GM18858 (cell line): ENCODE measurements at regions not wholly inside any gene's neighbourhood (a gene's known extent, or its start where the extent isn't known, plus 50 kb on each side); places are given as distances from the start of the nearest gene placed in this dataset.

Source experiments
- ATAC-seq: cut with Tn5 transposase; IDR thresholded peaks from one replicate; pipeline ENCODE4 v1.9.1; 2021; ENCODE audit not compliant: unreplicated experiment

GRCh38 chr5:156232251-156232869, 94.6 kb upstream of the SGCD start:
- no peak for ATAC-seq

- no peak for ATAC-seq
Measured at GRCh38 chr5:156237361-156237760, 89.6 kb upstream of the SGCD start.

GRCh38 chr5:156239800-156240199, 87.2 kb upstream of the SGCD start:
- no peak for ATAC-seq

GRCh38 chr5:156240414-156240813, 86.5 kb upstream of the SGCD start:
- no peak for ATAC-seq

GRCh38 chr5:156241266-156241665, 85.7 kb upstream of the SGCD start:
- ATAC-seq = no peak

GRCh38 chr5:156245895-156246294, 81.1 kb upstream of the SGCD start:
- ATAC-seq = no peak

- ATAC-seq = no peak
Measured at GRCh38 chr5:156251076-156251475, 75.9 kb upstream of the SGCD start.

- no peak for ATAC-seq
Measured at GRCh38 chr5:156253130-156253529, 73.8 kb upstream of the SGCD start.

GRCh38 chr5:156254196-156254595, 72.8 kb upstream of the SGCD start:
- ATAC-seq = no peak

- no peak for ATAC-seq
Measured at GRCh38 chr5:156256642-156257041, 70.3 kb upstream of the SGCD start.

GRCh38 chr5:156258934-156259333, 68.0 kb upstream of the SGCD start:
- ATAC-seq = no peak

- no peak for ATAC-seq
Measured at GRCh38 chr5:156259618-156260017, 67.3 kb upstream of the SGCD start.

- ATAC-seq = no peak
Measured at GRCh38 chr5:156261275-156261939, 65.6 kb upstream of the SGCD start.

- no peak for ATAC-seq
Measured at GRCh38 chr5:156271569-156271968, 55.4 kb upstream of the SGCD start.

- no peak for ATAC-seq
Measured at GRCh38 chr5:156272139-156272538, 54.8 kb upstream of the SGCD start.

GRCh38 chr5:156273325-156273724, 53.6 kb upstream of the SGCD start:
- no peak for ATAC-seq

- no peak for ATAC-seq
Measured at GRCh38 chr5:156274453-156274852, 52.5 kb upstream of the SGCD start.
